Activated CD4-positive, alpha-beta memory T cell treated with anti-CD3 and anti-CD28 coated beads for 36 hours (primary cell): ENCODE measurements at regions not wholly inside any gene's neighbourhood (a gene's known extent, or its start where the extent isn't known, plus 50 kb on each side); places are given as distances from the start of the nearest gene placed in this dataset.

ENCODE experiments used
- CTCF ChIA-PET: fragments of 350-600 bp; sonication (Branson Sonifier 250); formaldehyde crosslinking; loops from one replicate; lab custom pipeline; 2021; ENCODE audit warnings: antibody characterized with exemption, inconsistent platforms; lab: Charles Lee
- POLR2A ChIA-PET: fragments of 350-600 bp; sonication (Branson Sonifier 250); formaldehyde crosslinking; loops from one replicate; lab custom pipeline; 2021; ENCODE audit warnings: antibody characterized with exemption; lab: Charles Lee
- DNase-seq: peaks from one replicate; pipeline ENCODE4 v3.0.0-alpha.2; 2020
- H3K27ac Mint-ChIP-seq: one replicate; pipeline ENCODE4 v1.8.0; 2021; ENCODE audit warnings: mixed read lengths
- H3K27me3 Mint-ChIP-seq: one replicate; pipeline ENCODE4 v1.8.0; 2021; ENCODE audit warnings: mixed read lengths
- H3K36me3 Mint-ChIP-seq: one replicate; pipeline ENCODE4 v1.8.0; 2021; ENCODE audit warnings: mixed read lengths
- H3K4me1 Mint-ChIP-seq: one replicate; pipeline ENCODE4 v1.8.0; 2021; ENCODE audit warnings: low read depth, mixed read lengths
- H3K4me3 Mint-ChIP-seq: one replicate; pipeline ENCODE4 v1.8.0; 2021; ENCODE audit warnings: mild to moderate bottlenecking, mixed read lengths
- H3K9me3 Mint-ChIP-seq: one replicate; pipeline ENCODE4 v1.8.0; 2021; ENCODE audit warnings: mixed read lengths
- intact Hi-C: fragments of 100-400 bp; cut with micrococcal nuclease; formaldehyde crosslinking; loops from one replicate; pipeline ENCODE4 v1.15.1; 2023

GRCh38 chr9:96183751-96184150 lies 118.2 kb downstream of the HSD17B3 start:
- ChIA-PET POLR2A (no interaction called here), CTCF (no interaction called here)
- Mint-ChIP-seq H3K9me3 (peaks cover 4% of the 10 kb centered on the region), H3K4me1 (no peaks in the 10 kb centered on the region), H3K4me3 (no peak overlapping the region), H3K27me3 (peaks cover 37% of the 10 kb centered on the region), H3K27ac (no peak overlapping the region), H3K36me3 (no peaks in the 10 kb centered on the region)
- intact Hi-C loops, result no loop called here
- DNase-seq, result no peak

GRCh38 chr9:96178153-96178552 lies 123.8 kb downstream of the HSD17B3 start:
- Mint-ChIP-seq H3K27ac (no peak overlapping the region), H3K36me3 (no peaks in the 10 kb centered on the region), H3K4me1 (no peaks in the 10 kb centered on the region), H3K4me3 (no peak overlapping the region), H3K27me3 (peaks cover 27% of the 10 kb centered on the region), H3K9me3 (no peaks in the 10 kb centered on the region)
- intact Hi-C loops, result no loop called here
- DNase-seq, result no peak
- POLR2A ChIA-PET, result no interaction called here
- CTCF ChIA-PET, result interaction anchor here (0.7 kb wide), 1 partner anchor 39 kb away, joined by 3 read pairs; no protein-coding TSS in a partner anchor

- intact Hi-C loops, result no loop called here
- DNase-seq, result no peak
- CTCF ChIA-PET, result interaction anchor here (0.7 kb wide), 2 partner anchors 40 to 842 kb away, joined by 3 read pairs; no protein-coding TSS in a partner anchor
- Mint-ChIP-seq H3K4me3 (no peak overlapping the region), H3K27ac (no peak overlapping the region), H3K9me3 (no peaks in the 10 kb centered on the region), H3K4me1 (no peaks in the 10 kb centered on the region), H3K36me3 (no peaks in the 10 kb centered on the region), H3K27me3 (peaks cover 26% of the 10 kb centered on the region)
- POLR2A ChIA-PET, result no interaction called here
Observed at GRCh38 chr9:96177719-96178028, 124.3 kb downstream of the HSD17B3 start.

- no peak overlapping the region for H3K27ac Mint-ChIP-seq
- peaks cover 23% of the 10 kb centered on the region for H3K27me3 Mint-ChIP-seq
- H3K4me3 Mint-ChIP-seq, result no peak overlapping the region
- ChIA-PET POLR2A (no interaction called here), CTCF (interaction anchor here (0.7 kb wide), 4 partner anchors 32 to 841 kb away, joined by 3 to 6 read pairs (median 3); no protein-coding TSS in a partner anchor)
- no peak for DNase-seq
- intact Hi-C loops, result no loop called here
- no peaks in the 10 kb centered on the region for H3K4me1 Mint-ChIP-seq
- H3K36me3 Mint-ChIP-seq, result no peaks in the 10 kb centered on the region
- no peaks in the 10 kb centered on the region for H3K9me3 Mint-ChIP-seq
Observed at GRCh38 chr9:96177005-96177718, 124.8 kb downstream of the HSD17B3 start.

GRCh38 chr9:96175796-96176195 lies 126.2 kb downstream of the HSD17B3 start:
- intact Hi-C loops, result no loop called here
- peaks cover 25% of the 10 kb centered on the region for H3K27me3 Mint-ChIP-seq
- H3K36me3 Mint-ChIP-seq, result no peaks in the 10 kb centered on the region
- no peaks in the 10 kb centered on the region for H3K4me1 Mint-ChIP-seq
- H3K9me3 Mint-ChIP-seq, result no peaks in the 10 kb centered on the region
- ChIA-PET POLR2A (no interaction called here), CTCF (no interaction called here)
- no peak for DNase-seq
- no peak overlapping the region for H3K27ac Mint-ChIP-seq
- no peak overlapping the region for H3K4me3 Mint-ChIP-seq

GRCh38 chr9:96175001-96175400 lies 127.0 kb downstream of the HSD17B3 start:
- ChIA-PET POLR2A (no interaction called here), CTCF (no interaction called here)
- H3K4me1 Mint-ChIP-seq, result no peaks in the 10 kb centered on the region
- no peak overlapping the region for H3K27ac Mint-ChIP-seq
- no peaks in the 10 kb centered on the region for H3K36me3 Mint-ChIP-seq
- DNase-seq, result no peak
- H3K9me3 Mint-ChIP-seq, result no peaks in the 10 kb centered on the region
- H3K4me3 Mint-ChIP-seq, result no peak overlapping the region
- intact Hi-C loops, result no loop called here
- peaks cover 22% of the 10 kb centered on the region for H3K27me3 Mint-ChIP-seq

GRCh38 chr9:96174371-96174770 lies 127.6 kb downstream of the HSD17B3 start:
- H3K4me1 Mint-ChIP-seq, result no peaks in the 10 kb centered on the region
- H3K27ac Mint-ChIP-seq, result no peak overlapping the region
- peaks cover 22% of the 10 kb centered on the region for H3K27me3 Mint-ChIP-seq
- H3K36me3 Mint-ChIP-seq, result no peaks in the 10 kb centered on the region
- H3K4me3 Mint-ChIP-seq, result no peak overlapping the region
- ChIA-PET POLR2A (no interaction called here), CTCF (interaction anchor here (0.8 kb wide), 1 partner anchor 43 kb away, joined by 3 read pairs; no protein-coding TSS in a partner anchor)
- no peaks in the 10 kb centered on the region for H3K9me3 Mint-ChIP-seq
- intact Hi-C loops, result no loop called here
- DNase-seq, result no peak

GRCh38 chr9:96173640-96174039 lies 128.3 kb downstream of the HSD17B3 start:
- intact Hi-C loops, result no loop called here
- POLR2A ChIA-PET, result no interaction called here

GRCh38 chr9:96172797-96173196 lies 129.2 kb downstream of the HSD17B3 start:
- no peaks in the 10 kb centered on the region for H3K9me3 Mint-ChIP-seq
- no peak for DNase-seq
- no peaks in the 10 kb centered on the region for H3K4me1 Mint-ChIP-seq
- no peaks in the 10 kb centered on the region for H3K36me3 Mint-ChIP-seq
- H3K4me3 Mint-ChIP-seq, result no peak overlapping the region
- CTCF ChIA-PET, result no interaction called here
- H3K27me3 Mint-ChIP-seq, result peaks cover 15% of the 10 kb centered on the region
- POLR2A ChIA-PET, result no interaction called here
- intact Hi-C loops, result no loop called here
- H3K27ac Mint-ChIP-seq, result no peak overlapping the region

More at GRCh38 chr9:96173640-96174039, 128.3 kb downstream of the HSD17B3 start:
- Mint-ChIP-seq H3K27ac (no peak overlapping the region), H3K4me3 (no peak overlapping the region), H3K4me1 (no peaks in the 10 kb centered on the region), H3K27me3 (peaks cover 19% of the 10 kb centered on the region), H3K9me3 (no peaks in the 10 kb centered on the region), H3K36me3 (no peaks in the 10 kb centered on the region)
- CTCF ChIA-PET, result interaction anchor here (0.8 kb wide), 1 partner anchor 44 kb away, joined by 3 read pairs; no protein-coding TSS in a partner anchor
- DNase-seq, result no peak

GRCh38 chr9:96171728-96172127 lies 130.2 kb downstream of the HSD17B3 start:
- H3K27me3 Mint-ChIP-seq, result peaks cover 10% of the 10 kb centered on the region
- no peak for DNase-seq
- intact Hi-C loops, result no loop called here
- POLR2A ChIA-PET, result no interaction called here
- H3K27ac Mint-ChIP-seq, result no peak overlapping the region
- CTCF ChIA-PET, result no interaction called here
- H3K4me3 Mint-ChIP-seq, result no peak overlapping the region
- H3K4me1 Mint-ChIP-seq, result no peaks in the 10 kb centered on the region
- H3K36me3 Mint-ChIP-seq, result no peaks in the 10 kb centered on the region
- no peaks in the 10 kb centered on the region for H3K9me3 Mint-ChIP-seq

- DNase-seq, result no peak
- no peaks in the 10 kb centered on the region for H3K4me1 Mint-ChIP-seq
- ChIA-PET CTCF (no interaction called here), POLR2A (no interaction called here)
- H3K9me3 Mint-ChIP-seq, result no peaks in the 10 kb centered on the region
- intact Hi-C loops, result no loop called here
- H3K36me3 Mint-ChIP-seq, result no peaks in the 10 kb centered on the region
- H3K27ac Mint-ChIP-seq, result no peak overlapping the region
- H3K27me3 Mint-ChIP-seq, result peaks cover 7% of the 10 kb centered on the region
- H3K4me3 Mint-ChIP-seq, result no peak overlapping the region
Observed at GRCh38 chr9:96169901-96170300, 132.1 kb downstream of the HSD17B3 start.

GRCh38 chr9:96169484-96169883 lies 132.5 kb downstream of the HSD17B3 start:
- Mint-ChIP-seq H3K4me3 (no peak overlapping the region), H3K9me3 (no peaks in the 10 kb centered on the region), H3K4me1 (no peaks in the 10 kb centered on the region), H3K27ac (no peak overlapping the region), H3K36me3 (no peaks in the 10 kb centered on the region), H3K27me3 (peaks cover 7% of the 10 kb centered on the region)
- ChIA-PET CTCF (no interaction called here), POLR2A (no interaction called here)
- DNase-seq, result no peak
- intact Hi-C loops, result no loop called here

- no peak overlapping the region for H3K27ac Mint-ChIP-seq
- intact Hi-C loops, result no loop called here
- H3K4me3 Mint-ChIP-seq, result no peak overlapping the region
- no peaks in the 10 kb centered on the region for H3K4me1 Mint-ChIP-seq
- peaks cover 7% of the 10 kb centered on the region for H3K27me3 Mint-ChIP-seq
- ChIA-PET POLR2A (no interaction called here), CTCF (no interaction called here)
- no peak for DNase-seq
- H3K9me3 Mint-ChIP-seq, result no peaks in the 10 kb centered on the region
- no peaks in the 10 kb centered on the region for H3K36me3 Mint-ChIP-seq
Observed at GRCh38 chr9:96168882-96169281, 133.1 kb downstream of the HSD17B3 start.
